ENCODE measurements at regions not wholly inside any gene's neighbourhood (a gene's known extent, or its start where the extent isn't known, plus 50 kb on each side); places are given as distances from the start of the nearest gene placed in this dataset.
A peak's percentile ranks its signal among the peaks of the same experiment; 100 is the strongest.

GRCh38 chr4:187602339-187603092 lies 393.1 kb upstream of the ZFP42 start:
- ATAC-seq (no peak), DNase-seq (no peak)
- no peaks in the 10 kb centered on the region for H3K27me3 ChIP-seq
- 38% methylated on average over 11 of the region's 11 CpGs for WGBS (ENCODE audit: insufficient coverage, low coverage, low lambda C conversion rate, missing lambda C conversion rate)
- no peak for TF ChIP-seq CTCF (IDR thresholded peaks at IDR 0.05)
- TF ChIP-seq POLR2A (IDR thresholded peaks at IDR 0.05) = no peak
- no peaks in the 10 kb centered on the region for H3K9me3 ChIP-seq
- no peaks in the 10 kb centered on the region for H3K4me1 ChIP-seq
- no peaks in the 10 kb centered on the region for H3K36me3 ChIP-seq
- no peak overlapping the region for H3K27ac ChIP-seq
- intact Hi-C loops (cut with DNase I) = no loop called here
- no peak overlapping the region for H3K4me3 ChIP-seq

GRCh38 chr4:187603093-187604025 lies 392.2 kb upstream of the ZFP42 start:
- Histone ChIP-seq H3K36me3 (no peaks in the 10 kb centered on the region), H3K9me3 (no peaks in the 10 kb centered on the region), H3K4me3 (no peak overlapping the region), H3K4me1 (no peaks in the 10 kb centered on the region), H3K27me3 (no peaks in the 10 kb centered on the region), H3K27ac (no peak overlapping the region)
- no peak for DNase-seq
- intact Hi-C loops (cut with DNase I) = no loop called here
- TF ChIP-seq POLR2A (IDR thresholded peaks at IDR 0.05) (no peak), CTCF (IDR thresholded peaks at IDR 0.05) (no peak)
- no peak for ATAC-seq
- 55% methylated on average over 5 of the region's 5 CpGs for WGBS (ENCODE audit: insufficient coverage, low coverage, low lambda C conversion rate, missing lambda C conversion rate)

- ATAC-seq = no peak
- Histone ChIP-seq H3K27me3 (no peaks in the 10 kb centered on the region), H3K4me3 (no peak overlapping the region), H3K36me3 (no peaks in the 10 kb centered on the region), H3K27ac (no peak overlapping the region), H3K4me1 (no peaks in the 10 kb centered on the region), H3K9me3 (no peaks in the 10 kb centered on the region)
- 29% methylated on average over 7 of the region's 9 CpGs for WGBS (ENCODE audit: insufficient coverage, low coverage, low lambda C conversion rate, missing lambda C conversion rate)
- no peak for TF ChIP-seq CTCF (IDR thresholded peaks at IDR 0.05)
- no peak for TF ChIP-seq POLR2A (IDR thresholded peaks at IDR 0.05)
- no peak for DNase-seq
- intact Hi-C loops (cut with DNase I) = no loop called here
Observed at GRCh38 chr4:187604984-187605383, 390.6 kb upstream of the ZFP42 start.

GRCh38 chr4:187606581-187606980 lies 389.0 kb upstream of the ZFP42 start:
- H3K27me3 ChIP-seq = no peaks in the 10 kb centered on the region
- no peak overlapping the region for H3K4me3 ChIP-seq
- no peak overlapping the region for H3K27ac ChIP-seq
- no peak for TF ChIP-seq POLR2A (IDR thresholded peaks at IDR 0.05)
- peak; percentile 74 to 90 (median 86) for TF ChIP-seq CTCF (IDR thresholded peaks at IDR 0.05)
- H3K36me3 ChIP-seq = no peaks in the 10 kb centered on the region
- no peaks in the 10 kb centered on the region for H3K9me3 ChIP-seq
- H3K4me1 ChIP-seq = no peaks in the 10 kb centered on the region
- 0% methylated on average over 1 of the region's 1 CpG for WGBS (ENCODE audit: insufficient coverage, low coverage, low lambda C conversion rate, missing lambda C conversion rate)
- ATAC-seq (peak; percentile 85 to 93 (median 87)), DNase-seq (no peak)
- intact Hi-C loops (cut with DNase I) = no loop called here
